ENCODE measurements at regions not wholly inside any gene's neighbourhood (a gene's known extent, or its start where the extent isn't known, plus 50 kb on each side); places are given as distances from the start of the nearest gene placed in this dataset.

- TF ChIP-seq CTCF (conservative IDR thresholded peaks at IDR 0.05; ENCODE audit: low read depth in 2 of 2): no peak
- no peak for TF ChIP-seq EZH2 (IDR thresholded peaks at IDR 0.05; ENCODE audit: low read depth, unreplicated experiment)
- no peak for TF ChIP-seq CREB1 (CRISPR knock-in tag; IDR thresholded peaks at IDR 0.05; ENCODE audit: low read depth)
Measured at GRCh38 chr14:87837296-87837695, 155.7 kb downstream of the GALC start.

Measured in GM23338 (cell line).